H1 (cell line): ENCODE measurements at regions not wholly inside any gene's neighbourhood (a gene's known extent, or its start where the extent isn't known, plus 50 kb on each side); places are given as distances from the start of the nearest gene placed in this dataset.

Experiments used
- JUN ChIP-seq: IDR thresholded peaks from 2 replicates; pipeline ENCODE4 v1.6.1; 2011; ENCODE audit warnings: low read depth, mild to moderate bottlenecking, improper control_type of control experiment, low read length
- MAX ChIP-seq: IDR thresholded peaks from 2 replicates; pipeline ENCODE4 v1.6.1; 2012; ENCODE audit warnings: inconsistent platforms
- SIN3A ChIP-seq, 2 experiments: IDR thresholded peaks in 1 of 2; conservative IDR thresholded peaks in 1 of 2; 2 replicates each; pipeline ENCODE4 v1.6.1; 2011 to 2012; ENCODE audit warnings: low read length in 2 of 2, improper control_type of control experiment in 1 of 2, low read depth in 1 of 2, mild to moderate bottlenecking in 1 of 2
- TEAD4 ChIP-seq: IDR thresholded peaks from 2 replicates; pipeline ENCODE4 v1.6.1; 2012; ENCODE audit warnings: low read depth, low read length, inconsistent platforms, mixed read lengths

GRCh38 chr14:27315477-27315876 lies 717.6 kb upstream of the NOVA1 start (continued):
- TF ChIP-seq TEAD4 (no peak), JUN (no peak), MAX (no peak), SIN3A (conservative IDR thresholded peaks at IDR 0.05 in 1 of 2, IDR thresholded peaks at IDR 0.05 in 1 of 2; ENCODE audit: low read depth in 1 of 2, low read length in 2 of 2) (no peak)
